H9 (cell line): ENCODE measurements at regions not wholly inside any gene's neighbourhood (a gene's known extent, or its start where the extent isn't known, plus 50 kb on each side); places are given as distances from the start of the nearest gene placed in this dataset.

Source experiments
- DNase-seq: peaks from one replicate; pipeline ENCODE4 v3.0.0-alpha.2; 2017
- H2AFZ ChIP-seq: one replicate; pipeline ENCODE4 v1.6.1; 2013; ENCODE audit warnings: mild to moderate bottlenecking, low read length, control low read depth, moderate library complexity
- H2AK5ac ChIP-seq: 2 replicates; pipeline ENCODE4 v1.6.1; 2013; ENCODE audit warnings: low read length, control low read depth, mixed read lengths; ENCODE audit not compliant: insufficient read length
- H2BK120ac ChIP-seq: one replicate; pipeline ENCODE4 v1.6.1; 2013; ENCODE audit warnings: low read depth, mild to moderate bottlenecking, low read length, control low read depth, inconsistent platforms; ENCODE audit not compliant: poor library complexity, severe bottlenecking
- H2BK12ac ChIP-seq: 2 replicates; pipeline ENCODE4 v1.6.1; 2013; ENCODE audit warnings: low read length, control low read depth, mixed read lengths, low read depth; ENCODE audit not compliant: insufficient read length
- H2BK15ac ChIP-seq: 2 replicates; pipeline ENCODE4 v1.6.1; 2013; ENCODE audit warnings: low read depth, low read length, control low read depth
- H2BK20ac ChIP-seq: one replicate; pipeline ENCODE4 v1.6.1; 2013; ENCODE audit warnings: low read depth, mild to moderate bottlenecking, low read length, control low read depth, inconsistent platforms; ENCODE audit not compliant: poor library complexity, severe bottlenecking
- H2BK5ac ChIP-seq: 2 replicates; pipeline ENCODE4 v1.6.1; 2013; ENCODE audit warnings: low read length, control low read depth, mixed read lengths; ENCODE audit not compliant: insufficient read length
- H3K14ac ChIP-seq: 2 replicates; pipeline ENCODE4 v1.6.1; 2013; ENCODE audit warnings: low read length, control low read depth; ENCODE audit not compliant: insufficient read depth
- H3K18ac ChIP-seq: 2 replicates; pipeline ENCODE4 v1.6.1; 2013; ENCODE audit warnings: low read depth, mild to moderate bottlenecking, mixed read lengths, low read length, control low read depth; ENCODE audit not compliant: insufficient read length
- H3K23ac ChIP-seq: 2 replicates; pipeline ENCODE4 v1.6.1; 2013; ENCODE audit warnings: low read length, control low read depth, mixed read lengths, low read depth; ENCODE audit not compliant: insufficient read length
- H3K23me2 ChIP-seq: 2 replicates; pipeline ENCODE4 v1.6.1; 2013; ENCODE audit warnings: low read depth, mild to moderate bottlenecking, mixed read lengths, low read length, control low read depth; ENCODE audit not compliant: insufficient read length, poor library complexity, severe bottlenecking
- H3K27ac ChIP-seq: 2 replicates; pipeline ENCODE4 v1.5.1; 2013; ENCODE audit warnings: low read length, control low read depth, mixed read lengths, low read depth; ENCODE audit not compliant: insufficient read length
- H3K27me3 ChIP-seq: 2 replicates; pipeline ENCODE4 v1.6.1; 2013; ENCODE audit warnings: low read length, control low read depth, inconsistent platforms; ENCODE audit not compliant: insufficient read depth
- H3K4ac ChIP-seq: 2 replicates; pipeline ENCODE4 v1.6.1; 2013; ENCODE audit warnings: low read depth, mild to moderate bottlenecking, control low read depth, inconsistent platforms, low read length, moderate library complexity
- H3K4me1 ChIP-seq: 2 replicates; pipeline ENCODE4 v1.6.1; 2013; ENCODE audit warnings: low read length, control low read depth, inconsistent platforms; ENCODE audit not compliant: insufficient read depth
- H3K4me2 ChIP-seq: 2 replicates; pipeline ENCODE4 v1.6.1; 2013; ENCODE audit warnings: low read length, control low read depth, mixed read lengths; ENCODE audit not compliant: insufficient read length, insufficient read depth
- H3K56ac ChIP-seq: 2 replicates; pipeline ENCODE4 v1.6.1; 2013; ENCODE audit warnings: low read depth, mild to moderate bottlenecking, mixed read lengths, low read length, control low read depth; ENCODE audit not compliant: insufficient read length
- H3K79me1 ChIP-seq: 2 replicates; pipeline ENCODE4 v1.6.1; 2013; ENCODE audit warnings: low read depth, mild to moderate bottlenecking, moderate library complexity, low read length, control low read depth, inconsistent platforms; ENCODE audit not compliant: insufficient read depth, poor library complexity, severe bottlenecking
- H3K79me2 ChIP-seq: 2 replicates; pipeline ENCODE4 v1.6.1; 2013; ENCODE audit warnings: low read length, control low read depth, inconsistent platforms; ENCODE audit not compliant: insufficient read depth
- H3K9ac ChIP-seq: 2 replicates; pipeline ENCODE4 v1.6.1; 2013; ENCODE audit warnings: low read length, control low read depth, mixed read lengths; ENCODE audit not compliant: insufficient read length; ENCODE audit errors: extremely low read depth
- H3K9me3 ChIP-seq: one replicate; pipeline ENCODE4 v1.6.1; 2013; ENCODE audit warnings: low read depth, low read length, inconsistent platforms; ENCODE audit not compliant: control insufficient read depth
- H3T11ph ChIP-seq: one replicate; pipeline ENCODE4 v1.6.1; 2013; ENCODE audit warnings: mild to moderate bottlenecking, low read length, control low read depth, inconsistent platforms
- H4K20me1 ChIP-seq: one replicate; pipeline ENCODE4 v1.6.1; 2013; ENCODE audit not compliant: control insufficient read depth, insufficient read length, insufficient read depth
- H4K5ac ChIP-seq: 2 replicates; pipeline ENCODE4 v1.6.1; 2013; ENCODE audit warnings: low read depth, mild to moderate bottlenecking, mixed read lengths, low read length, control low read depth; ENCODE audit not compliant: insufficient read length
- H4K8ac ChIP-seq: replicated peaks from 2 replicates; pipeline ENCODE4 v1.6.1; 2013; ENCODE audit warnings: low read length, control low read depth, mixed read lengths, low read depth; ENCODE audit not compliant: insufficient read length
- H4K91ac ChIP-seq: 2 replicates; pipeline ENCODE4 v1.6.1; 2013; ENCODE audit warnings: low read depth, mild to moderate bottlenecking, moderate library complexity, mixed read lengths, low read length, control low read depth; ENCODE audit not compliant: insufficient read length
- H3K27ac Mint-ChIP-seq, 3 experiments: 2 replicates in 2 of 3; 3 replicates in 1 of 3; pipeline ENCODE4 v1.8.0; 2020 to 2021; ENCODE audit warnings: mixed read lengths in 3 of 3, mild to moderate bottlenecking in 1 of 3, moderate library complexity in 1 of 3
- H3K27me3 Mint-ChIP-seq: 2 replicates; pipeline ENCODE4 v1.8.0; 2021; ENCODE audit warnings: low read depth, mild to moderate bottlenecking, moderate library complexity, mixed read lengths
- H3K36me3 Mint-ChIP-seq, 3 experiments: 2 replicates in 2 of 3; 3 replicates in 1 of 3; pipeline ENCODE4 v1.8.0; 2020 to 2021; ENCODE audit warnings: low read depth in 3 of 3, mixed read lengths in 3 of 3; ENCODE audit not compliant: insufficient read depth in 1 of 3
- H3K4me1 Mint-ChIP-seq, 2 experiments: 2 replicates each; pipeline ENCODE4 v1.8.0; 2020; ENCODE audit warnings: mixed read lengths in 2 of 2
- H3K4me3 Mint-ChIP-seq, 2 experiments: 2 replicates in 1 of 2; 3 replicates in 1 of 2; pipeline ENCODE4 v1.8.0; 2020 to 2021; ENCODE audit warnings: mild to moderate bottlenecking in 2 of 2, mixed read lengths in 2 of 2, moderate library complexity in 1 of 2
- H3K9me3 Mint-ChIP-seq, 2 experiments: 2 replicates in 1 of 2; 3 replicates in 1 of 2; pipeline ENCODE4 v1.8.0; 2020; ENCODE audit warnings: mild to moderate bottlenecking in 2 of 2, mixed read lengths in 2 of 2, moderate library complexity in 1 of 2
- CTCF ChIP-seq: fragments of 200-600 bp; sonication (generic); conservative IDR thresholded peaks from 3 replicates; pipeline ENCODE4 v1.8.0; 2021; ENCODE audit warnings: antibody characterized with exemption, mild to moderate bottlenecking
- WGBS: extraction: QIAGEN DNeasy Blood & Tissue Kit; methylation state at CpG from one replicate; pipeline ENCODE4 v1.1.7; 2013; ENCODE audit warnings: missing lambda C conversion rate, low lambda C conversion rate, mixed read lengths; ENCODE audit not compliant: insufficient read length; ENCODE audit errors: extremely low coverage; 5-methylcytosine and 5-hydroxymethylcytosine counted together

- Histone ChIP-seq H3K4me1 (no peaks in the 10 kb centered on the region), H3K9ac (no peak overlapping the region), H4K5ac (no peak overlapping the region), H3K23me2 (no peaks in the 10 kb centered on the region), H3T11ph (no peak overlapping the region), H4K20me1 (no peaks in the 10 kb centered on the region), H2BK5ac (no peak overlapping the region), H2AK5ac (no peak overlapping the region), H3K18ac (no peak overlapping the region), H3K56ac (no peak overlapping the region), H3K27ac (no peak overlapping the region), H3K79me2 (no peaks in the 10 kb centered on the region), H3K4me2 (no peak overlapping the region), H4K91ac (no peak overlapping the region), H3K79me1 (no peaks in the 10 kb centered on the region), H3K27me3 (no peaks in the 10 kb centered on the region), H2AFZ (no peak overlapping the region), H2BK120ac (no peak overlapping the region), H3K23ac (no peak overlapping the region), H2BK12ac (no peak overlapping the region), H3K14ac (no peak overlapping the region), H2BK15ac (no peak overlapping the region), H2BK20ac (no peak overlapping the region), H3K4ac (no peak overlapping the region), H3K9me3 (no peaks in the 10 kb centered on the region), H4K8ac (no peak overlapping the region)
- no CpG with 5 or more reads among the region's 5 CpGs for WGBS
- Mint-ChIP-seq H3K36me3 (peaks cover 0 to 4% (median 2%) of the 10 kb centered on the region in 3 experiments; a peak in 2 of 7 replicates), H3K4me1 (peaks cover 0 to under 1% of the 10 kb centered on the region in 2 experiments; a peak in 1 of 4 replicates), H3K4me3 (no peak overlapping the region), H3K27me3 (no peaks in the 10 kb centered on the region), H3K27ac (no peak overlapping the region), H3K9me3 (peaks cover 0 to 6% of the 10 kb centered on the region in 2 experiments; a peak in 4 of 5 replicates)
- no peak for DNase-seq
- no peak for TF ChIP-seq CTCF
These were observed 346.1 kb downstream of the LMO4 start for GRCh38 chr1:87674791-87675190.
